ENCODE measurements at regions not wholly inside any gene's neighbourhood (a gene's known extent, or its start where the extent isn't known, plus 50 kb on each side); places are given as distances from the start of the nearest gene placed in this dataset.

- DNase-seq (ENCODE audit: low spot score) = no peak
Measured at GRCh38 chr5:23579566-23579965, 72.2 kb downstream of the PRDM9 start.

DNA sequence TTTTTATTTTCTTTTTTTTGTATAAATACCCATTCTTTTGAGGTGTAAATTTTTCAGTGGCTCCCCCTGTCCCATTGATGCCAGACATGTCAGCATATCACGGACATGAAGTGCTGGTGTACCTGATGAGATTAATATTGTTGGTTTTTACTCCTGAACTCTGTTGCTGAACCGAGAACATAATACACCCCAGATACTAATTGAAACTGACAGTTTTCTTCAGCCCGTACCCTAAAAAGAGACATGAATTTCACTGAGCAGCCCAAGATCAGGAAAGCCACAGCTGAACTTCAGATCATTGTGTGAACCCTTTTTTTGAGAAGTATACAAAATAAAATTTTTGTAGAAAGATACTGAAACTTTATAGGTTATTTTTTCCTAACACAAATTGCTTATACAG lies 75.7 kb downstream of the PRDM9 start:
- DNase-seq (ENCODE audit: low spot score) = no peak

DNA sequence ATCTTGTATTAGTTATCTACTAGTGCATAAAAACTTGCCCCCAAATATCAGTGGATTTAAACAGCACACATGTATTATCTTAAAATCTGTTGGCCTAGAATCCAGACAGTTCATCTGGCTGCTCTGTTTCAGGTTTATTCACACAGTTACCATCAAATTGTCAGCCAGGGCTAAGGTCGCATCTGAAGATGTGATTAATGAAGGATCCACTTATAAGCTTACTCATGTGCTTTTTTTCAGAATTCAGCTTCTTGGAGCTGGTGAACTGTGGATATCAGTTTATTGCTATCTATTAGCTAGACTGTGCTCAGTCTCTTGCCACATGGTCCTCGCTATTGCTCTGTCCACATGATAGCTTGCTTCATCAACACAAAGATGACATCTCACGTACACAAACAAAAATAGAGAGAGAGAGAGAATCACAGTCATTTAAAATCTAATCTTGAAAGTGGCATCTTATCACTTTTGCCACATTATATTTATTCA lies 81.5 kb downstream of the PRDM9 start:
- DNase-seq (ENCODE audit: low spot score) = no peak

DNA sequence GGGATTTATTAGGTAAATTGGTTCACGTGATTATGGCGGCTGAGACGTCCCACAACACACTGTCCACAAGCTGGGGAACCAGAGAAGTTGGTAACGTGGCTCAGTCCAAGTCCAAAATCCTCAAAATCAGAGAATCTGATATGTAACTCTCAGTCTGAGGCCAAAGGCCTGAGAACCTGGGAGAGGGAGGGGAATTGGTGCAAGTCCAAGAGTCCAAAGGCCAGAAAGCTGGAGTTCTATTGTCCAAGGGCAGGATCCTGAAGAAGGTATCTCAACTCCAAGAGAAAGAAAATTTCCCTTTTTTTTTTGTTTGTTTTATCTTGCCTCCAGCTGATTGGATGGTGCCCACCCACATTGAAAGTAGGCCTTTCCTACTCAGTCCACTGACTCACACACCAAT lies 83.8 kb downstream of the PRDM9 start:
- DNase-seq (ENCODE audit: low spot score) = no peak

DNA sequence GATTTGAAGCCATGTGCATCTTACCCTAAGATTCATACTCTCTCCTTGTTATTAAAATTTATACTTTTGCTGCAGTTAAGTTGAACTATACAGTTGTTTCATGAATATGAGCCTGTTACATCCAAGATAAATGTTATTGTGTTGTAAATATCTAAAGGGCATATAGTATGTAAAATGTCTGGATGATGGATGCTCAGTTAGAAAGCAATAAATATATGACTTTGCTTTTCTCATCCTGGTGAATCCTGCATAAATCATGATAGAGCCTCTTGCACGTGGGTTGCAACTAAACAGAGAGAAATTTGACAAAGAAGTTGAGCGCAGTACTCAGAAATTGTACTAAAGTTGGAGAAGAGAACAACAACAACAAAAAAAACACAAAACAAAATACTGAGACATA lies 99.5 kb downstream of the PRDM9 start:
- DNase-seq (ENCODE audit: low spot score) = no peak

GRCh38 chr5:23612701-23613100 lies 105.3 kb downstream of the PRDM9 start:
- DNase-seq (ENCODE audit: low spot score) = no peak

DNA sequence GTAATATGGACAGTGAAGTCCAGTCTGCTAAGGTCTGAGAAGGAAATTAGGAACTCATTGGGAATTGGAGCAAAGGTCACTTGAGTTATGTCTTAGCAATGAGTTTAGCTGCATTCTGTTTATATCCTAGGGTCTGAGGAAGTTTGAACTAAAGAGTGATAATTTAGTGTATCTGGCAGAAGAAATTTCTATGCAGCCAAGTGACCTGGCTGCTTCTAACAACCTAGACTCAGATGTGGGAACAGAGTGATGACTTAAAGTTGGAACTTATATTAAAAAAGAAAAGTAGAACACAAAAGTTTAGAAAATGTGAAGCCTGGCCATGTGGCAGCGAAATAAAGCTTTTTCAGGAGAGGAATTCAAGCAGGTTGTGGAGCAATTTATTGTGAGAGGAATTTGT lies 106.2 kb downstream of the PRDM9 start:
- DNase-seq (ENCODE audit: low spot score) = no peak

- no peak for DNase-seq (ENCODE audit: low spot score)
Measured at GRCh38 chr5:23614422-23614821, 107.0 kb downstream of the PRDM9 start.

- no peak for DNase-seq (ENCODE audit: low spot score)
Measured at GRCh38 chr5:23626961-23627360, 119.6 kb downstream of the PRDM9 start.

- no peak for DNase-seq (ENCODE audit: low spot score)
Measured at GRCh38 chr5:23627976-23628375, 120.6 kb downstream of the PRDM9 start.

- DNase-seq (ENCODE audit: low spot score) = no peak
Measured at GRCh38 chr5:23629396-23629795, 122.0 kb downstream of the PRDM9 start.

GRCh38 chr5:23631302-23632045 lies 124.1 kb downstream of the PRDM9 start:
- no peak for DNase-seq (ENCODE audit: low spot score)

GRCh38 chr5:23635938-23636337 lies 128.5 kb downstream of the PRDM9 start:
- no peak for DNase-seq (ENCODE audit: low spot score)

- DNase-seq (ENCODE audit: low spot score) = no peak
Measured at GRCh38 chr5:23639326-23639725, 131.9 kb downstream of the PRDM9 start.

DNA sequence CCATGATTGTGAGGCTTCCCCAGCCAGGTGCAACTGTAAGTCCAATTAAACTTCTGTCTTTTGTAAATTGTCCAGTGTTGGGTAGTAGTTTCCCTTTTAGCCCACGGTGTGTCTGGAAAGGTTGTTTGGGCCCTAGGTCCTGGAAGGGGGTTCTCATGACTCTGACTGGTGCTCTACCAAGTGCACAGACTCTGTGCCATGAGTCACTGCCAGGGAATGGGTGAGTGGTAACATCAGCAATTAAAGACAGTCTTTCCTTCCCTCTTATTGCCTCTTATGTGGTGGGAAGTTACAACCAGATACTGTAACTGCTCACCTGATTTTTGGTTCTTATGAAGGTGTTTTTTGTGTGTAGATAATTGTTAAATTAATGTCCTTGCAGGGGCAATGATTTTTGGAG lies 141.2 kb downstream of the PRDM9 start:
- no peak for DNase-seq (ENCODE audit: low spot score)

- DNase-seq (ENCODE audit: low spot score) = no peak
Measured at GRCh38 chr5:23649594-23649993, 142.2 kb downstream of the PRDM9 start.

DNA sequence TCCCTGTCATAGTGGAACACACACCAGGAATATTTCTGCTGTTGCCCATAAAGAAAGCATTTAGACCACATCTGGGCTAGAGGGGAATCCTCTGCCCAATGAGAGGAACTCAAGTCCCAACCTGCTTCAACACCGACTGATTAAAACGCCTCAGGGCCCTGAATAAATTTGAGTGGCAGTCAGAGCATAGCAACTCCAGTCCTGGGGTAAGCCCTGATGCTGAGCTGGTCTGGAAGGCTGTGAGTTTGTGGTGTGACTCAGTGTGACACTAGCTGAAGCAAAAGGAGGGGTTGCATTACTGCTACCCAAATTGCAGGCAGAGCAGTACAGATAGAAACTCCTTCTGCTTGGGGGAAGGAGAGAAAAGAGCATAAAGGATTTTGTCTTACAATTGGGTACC lies 148.3 kb downstream of the PRDM9 start:
- DNase-seq (ENCODE audit: low spot score) = no peak

GRCh38 chr5:23675456-23675855 lies 168.0 kb downstream of the PRDM9 start:
- no peak for DNase-seq (ENCODE audit: low spot score)

GRCh38 chr5:23677996-23678395 lies 170.6 kb downstream of the PRDM9 start:
- no peak for DNase-seq (ENCODE audit: low spot score)

DNA sequence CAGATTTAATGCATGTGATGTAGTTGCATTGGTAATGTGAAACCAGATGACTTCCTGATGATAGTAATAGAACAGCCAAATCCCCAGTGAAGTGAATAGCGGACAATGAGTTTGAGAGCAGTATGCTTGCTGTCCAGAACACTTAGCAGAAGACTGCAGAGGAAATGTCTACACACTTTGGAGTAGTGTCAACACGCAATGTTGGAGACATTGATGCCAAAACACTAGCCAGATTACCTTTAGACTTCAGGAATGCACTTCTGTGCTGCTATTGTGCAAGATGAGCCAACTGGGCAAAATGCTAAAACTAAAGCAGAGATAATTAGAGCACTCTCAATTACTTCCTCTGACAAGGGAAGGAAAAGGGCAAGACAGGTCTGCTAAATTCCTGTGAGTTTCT lies 176.7 kb downstream of the PRDM9 start:
- no peak for DNase-seq (ENCODE audit: low spot score)

DNA sequence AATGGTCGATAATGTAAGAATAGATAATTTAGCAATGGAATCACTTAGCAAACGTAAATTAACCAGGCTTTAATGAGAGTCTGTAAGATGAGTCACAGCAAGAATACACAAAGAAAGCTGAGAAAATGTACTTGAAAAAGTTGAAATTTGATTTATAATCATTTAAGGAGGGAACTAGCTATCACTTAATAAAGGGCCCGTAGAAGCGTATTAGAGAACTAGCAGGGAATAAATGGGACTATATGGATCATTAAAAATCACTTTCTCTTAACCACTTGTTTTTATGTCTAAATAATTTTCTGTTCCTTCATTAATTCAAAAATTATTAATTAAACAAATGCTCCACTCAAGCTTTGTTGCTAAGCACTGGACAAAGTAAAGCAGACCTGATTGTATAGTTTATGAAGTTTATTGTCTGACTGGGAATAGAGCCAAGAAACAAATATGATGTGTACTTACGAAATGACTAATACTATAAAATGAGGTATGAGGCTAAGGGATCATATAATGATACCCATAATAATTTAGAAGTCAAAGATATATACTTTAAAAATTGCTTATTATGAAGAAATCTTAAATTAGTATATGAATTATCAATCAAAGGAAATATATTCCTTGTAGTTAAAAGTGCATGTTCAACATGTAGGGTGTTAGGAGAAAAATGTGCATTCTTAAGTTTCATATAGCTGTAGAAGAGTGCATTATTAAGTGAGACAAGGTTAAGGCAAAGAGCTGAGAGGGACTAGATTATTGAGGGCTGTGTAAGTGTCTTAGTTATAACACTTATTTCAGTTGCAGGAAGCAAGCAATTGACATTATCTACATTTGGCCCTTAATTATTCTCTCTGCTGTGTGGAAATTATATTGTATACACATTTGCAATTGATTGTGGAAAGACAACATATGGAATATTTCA lies 196.8 kb downstream of the PRDM9 start:
- DNase-seq (ENCODE audit: low spot score) = no peak

DNA sequence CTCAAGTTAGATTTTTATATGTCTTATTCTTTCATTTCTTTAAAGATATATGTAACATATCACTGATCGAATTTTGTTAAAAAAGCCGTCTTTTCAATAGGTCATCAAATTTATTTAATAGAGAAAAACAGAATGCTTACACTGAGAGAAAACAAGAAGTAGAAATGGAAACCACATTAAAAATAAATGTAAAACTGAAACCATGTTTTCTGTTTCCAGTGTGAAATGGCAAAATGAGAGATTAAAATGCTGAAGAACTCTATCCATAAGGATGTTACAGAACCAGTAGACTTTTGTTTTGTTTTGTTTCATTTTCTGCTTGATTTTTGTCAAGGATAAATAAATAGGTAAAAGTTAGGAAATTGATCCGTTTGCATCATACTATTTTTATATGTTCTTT lies 210.1 kb downstream of the PRDM9 start:
- DNase-seq (ENCODE audit: low spot score) = no peak

- no peak for DNase-seq (ENCODE audit: low spot score)
Measured at GRCh38 chr5:23718564-23718963, 211.2 kb downstream of the PRDM9 start.
